HG02840 (cell line): ENCODE measurements at regions not wholly inside any gene's neighbourhood (a gene's known extent, or its start where the extent isn't known, plus 50 kb on each side); places are given as distances from the start of the nearest gene placed in this dataset.
"Not testable (repeated sequence)": the region's sequence is repeated elsewhere in the genome, so short reads cannot be mapped to it uniquely, and the experiment has no call there.

ENCODE experiments used
- ATAC-seq: cut with Tn5 transposase; IDR thresholded peaks from one replicate; pipeline ENCODE4 v1.9.1; 2021; ENCODE audit warnings: mild to moderate bottlenecking, moderate library complexity, moderate number of reproducible peaks; ENCODE audit not compliant: unreplicated experiment, low FRiP score

- no peak for ATAC-seq
These were observed 58.5 kb downstream of the TEX13C start for GRCh38 chrX:125378205-125378604.

GRCh38 chrX:125378770-125379169, 59.1 kb downstream of the TEX13C start:
- ATAC-seq = no peak

- no peak for ATAC-seq
These were observed 62.5 kb downstream of the TEX13C start for GRCh38 chrX:125382148-125382628.

- ATAC-seq = no peak
These were observed 63.2 kb downstream of the TEX13C start for GRCh38 chrX:125382889-125383288.

GRCh38 chrX:125384867-125385266, 65.2 kb downstream of the TEX13C start:
- no peak for ATAC-seq

- ATAC-seq = no peak
These were observed 68.3 kb downstream of the TEX13C start for GRCh38 chrX:125387945-125388344.

GRCh38 chrX:125394449-125394848, 74.8 kb downstream of the TEX13C start:
- no peak for ATAC-seq

GRCh38 chrX:125395626-125396025, 76.0 kb downstream of the TEX13C start:
- ATAC-seq = no peak

GRCh38 chrX:125398959-125399440, 79.3 kb downstream of the TEX13C start:
- ATAC-seq = no peak

GRCh38 chrX:125402807-125403206, 83.1 kb downstream of the TEX13C start:
- ATAC-seq = no peak

- no peak for ATAC-seq
These were observed 85.0 kb downstream of the TEX13C start for GRCh38 chrX:125404667-125405160.

GRCh38 chrX:125405339-125405738, 85.7 kb downstream of the TEX13C start:
- no peak for ATAC-seq

- ATAC-seq = no peak
These were observed 87.6 kb downstream of the TEX13C start for GRCh38 chrX:125407314-125407713.

- ATAC-seq = no peak
These were observed 101.1 kb downstream of the TEX13C start for GRCh38 chrX:125420809-125421208.

- no peak for ATAC-seq
These were observed 103.3 kb downstream of the TEX13C start for GRCh38 chrX:125422986-125423385.

- no peak for ATAC-seq
These were observed 104.9 kb downstream of the TEX13C start for GRCh38 chrX:125424536-125424935.

- no peak for ATAC-seq
These were observed 117.2 kb downstream of the TEX13C start for GRCh38 chrX:125436855-125437254.

GRCh38 chrX:125439194-125439849, 119.7 kb downstream of the TEX13C start:
- ATAC-seq = no peak

- ATAC-seq = no peak
These were observed 125.0 kb downstream of the TEX13C start for GRCh38 chrX:125444659-125445058.

GRCh38 chrX:125475482-125475881, 155.8 kb downstream of the TEX13C start:
- no peak for ATAC-seq

GRCh38 chrX:125492439-125492838, 172.8 kb downstream of the TEX13C start:
- ATAC-seq = no peak

GRCh38 chrX:125493004-125493403, 173.3 kb downstream of the TEX13C start:
- ATAC-seq = not testable (repeated sequence)
